MM.1S (cell line): ENCODE measurements at regions not wholly inside any gene's neighbourhood (a gene's known extent, or its start where the extent isn't known, plus 50 kb on each side); places are given as distances from the start of the nearest gene placed in this dataset.

Experiments
- EZH2 ChIP-seq: fragments of 300-600 bp; sonication (generic); optimal IDR thresholded peaks from 2 replicates; pipeline ENCODE3; 2017; ENCODE audit warnings: low read depth, mild to moderate bottlenecking, antibody characterized with exemption, low read length, mixed read lengths
- EZH2phosphoT487 ChIP-seq: fragments of 300-600 bp; sonication (generic); IDR thresholded peaks from 2 replicates; pipeline ENCODE4 v1.6.1; 2018; ENCODE audit warnings: antibody characterized with exemption, low read length
- TF ChIP-seq, protein P1 (sequence below): fragments of 300-600 bp; sonication (generic); IDR thresholded peaks from 2 replicates; pipeline ENCODE4 v1.5.1; 2016; ENCODE audit warnings: antibody characterized with exemption, low read length, mixed read lengths

DNA sequence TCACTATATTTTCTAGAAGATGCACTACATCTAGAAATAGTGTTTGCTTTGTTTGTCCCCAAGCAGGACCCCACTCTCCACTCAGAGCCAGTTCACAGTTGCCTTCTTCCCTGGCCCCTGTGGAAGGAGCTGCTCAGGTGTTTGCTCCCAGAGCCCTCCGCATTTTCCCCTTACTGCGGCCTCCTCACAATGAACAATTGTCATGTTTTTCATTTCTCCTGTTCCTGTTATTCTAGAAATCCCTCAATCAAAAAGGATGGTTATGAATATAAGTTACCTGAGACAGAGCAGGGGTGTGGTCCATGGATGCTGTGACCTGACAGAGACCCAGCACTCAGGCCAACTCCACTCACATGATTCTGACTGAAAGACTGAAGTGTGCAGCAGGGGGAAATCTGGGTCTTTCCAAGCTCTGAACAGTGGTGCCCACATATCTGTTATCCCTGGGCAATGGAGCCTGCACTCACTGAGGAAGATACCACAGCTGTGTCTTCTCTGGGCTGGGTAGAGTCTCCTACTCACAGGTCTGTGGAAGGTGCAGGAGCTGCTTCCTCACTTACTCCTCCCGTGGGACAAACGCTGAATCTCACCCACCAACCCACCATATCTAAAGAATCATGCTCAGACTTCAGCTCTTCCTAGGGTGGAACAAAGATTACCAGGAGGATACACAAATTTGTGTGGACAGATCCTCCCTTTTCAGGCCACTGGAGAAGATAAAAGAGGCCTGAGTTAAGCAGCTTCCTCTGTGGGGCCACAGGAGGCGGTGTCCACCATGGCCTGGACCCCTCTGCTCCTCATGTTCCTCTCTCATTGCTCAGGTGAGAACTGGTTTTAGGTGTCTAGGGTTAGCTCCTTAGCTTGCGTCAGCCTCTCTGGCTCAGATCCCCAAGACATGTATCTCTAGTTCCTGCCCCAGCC, 87.1 kb upstream of the TOP3B start:
- TF ChIP-seq, protein P1, sequence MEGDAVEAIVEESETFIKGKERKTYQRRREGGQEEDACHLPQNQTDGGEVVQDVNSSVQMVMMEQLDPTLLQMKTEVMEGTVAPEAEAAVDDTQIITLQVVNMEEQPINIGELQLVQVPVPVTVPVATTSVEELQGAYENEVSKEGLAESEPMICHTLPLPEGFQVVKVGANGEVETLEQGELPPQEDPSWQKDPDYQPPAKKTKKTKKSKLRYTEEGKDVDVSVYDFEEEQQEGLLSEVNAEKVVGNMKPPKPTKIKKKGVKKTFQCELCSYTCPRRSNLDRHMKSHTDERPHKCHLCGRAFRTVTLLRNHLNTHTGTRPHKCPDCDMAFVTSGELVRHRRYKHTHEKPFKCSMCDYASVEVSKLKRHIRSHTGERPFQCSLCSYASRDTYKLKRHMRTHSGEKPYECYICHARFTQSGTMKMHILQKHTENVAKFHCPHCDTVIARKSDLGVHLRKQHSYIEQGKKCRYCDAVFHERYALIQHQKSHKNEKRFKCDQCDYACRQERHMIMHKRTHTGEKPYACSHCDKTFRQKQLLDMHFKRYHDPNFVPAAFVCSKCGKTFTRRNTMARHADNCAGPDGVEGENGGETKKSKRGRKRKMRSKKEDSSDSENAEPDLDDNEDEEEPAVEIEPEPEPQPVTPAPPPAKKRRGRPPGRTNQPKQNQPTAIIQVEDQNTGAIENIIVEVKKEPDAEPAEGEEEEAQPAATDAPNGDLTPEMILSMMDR: no peak
- TF ChIP-seq EZH2: no peak
- no peak for TF ChIP-seq EZH2phosphoT487
